Stomach (tissue), 4 donors: ENCODE measurements at regions not wholly inside any gene's neighbourhood (a gene's known extent, or its start where the extent isn't known, plus 50 kb on each side); places are given as distances from the start of the nearest gene placed in this dataset.

Experiments used
- CTCF ChIP-seq, 7 experiments: fragments of 450-650 bp in 4 of 7; fragments of 200-600 bp in 3 of 7; sonication (generic) in 3 of 7; IDR thresholded peaks; one replicate each; pipeline ENCODE4 v1.5.1; 2016 to 2019; ENCODE audit warnings: antibody characterized with exemption in 7 of 7, control low read depth in 2 of 7, mild to moderate bottlenecking in 1 of 7
- POLR2A ChIP-seq, 4 donors: fragments of 450-650 bp; IDR thresholded peaks; one replicate each; pipeline ENCODE4 v1.6.1; 2016; ENCODE audit warnings: antibody characterized with exemption in 4 of 4, control low read depth in 2 of 4, mild to moderate bottlenecking in 1 of 4, moderate library complexity in 1 of 4
- POLR2AphosphoS5 ChIP-seq, 3 donors: sonication (generic); formaldehyde crosslinking; IDR thresholded peaks; one replicate each; pipeline ENCODE4 v1.6.1; 2016; ENCODE audit warnings: antibody characterized with exemption in 3 of 3

- no peak for TF ChIP-seq POLR2AphosphoS5 (IDR thresholded peaks at IDR 0.05)
- no peak for TF ChIP-seq POLR2A (IDR thresholded peaks at IDR 0.05)
- no peak for TF ChIP-seq CTCF (IDR thresholded peaks at IDR 0.05)
Observed at GRCh38 chr3:72021531-72021930, 236.6 kb upstream of the PROK2 start.
